ENCODE measurements at regions not wholly inside any gene's neighbourhood (a gene's known extent, or its start where the extent isn't known, plus 50 kb on each side); places are given as distances from the start of the nearest gene placed in this dataset.
"Not testable (repeated sequence)": the region's sequence is repeated elsewhere in the genome, so short reads cannot be mapped to it uniquely, and the experiment has no call there.

DNA sequence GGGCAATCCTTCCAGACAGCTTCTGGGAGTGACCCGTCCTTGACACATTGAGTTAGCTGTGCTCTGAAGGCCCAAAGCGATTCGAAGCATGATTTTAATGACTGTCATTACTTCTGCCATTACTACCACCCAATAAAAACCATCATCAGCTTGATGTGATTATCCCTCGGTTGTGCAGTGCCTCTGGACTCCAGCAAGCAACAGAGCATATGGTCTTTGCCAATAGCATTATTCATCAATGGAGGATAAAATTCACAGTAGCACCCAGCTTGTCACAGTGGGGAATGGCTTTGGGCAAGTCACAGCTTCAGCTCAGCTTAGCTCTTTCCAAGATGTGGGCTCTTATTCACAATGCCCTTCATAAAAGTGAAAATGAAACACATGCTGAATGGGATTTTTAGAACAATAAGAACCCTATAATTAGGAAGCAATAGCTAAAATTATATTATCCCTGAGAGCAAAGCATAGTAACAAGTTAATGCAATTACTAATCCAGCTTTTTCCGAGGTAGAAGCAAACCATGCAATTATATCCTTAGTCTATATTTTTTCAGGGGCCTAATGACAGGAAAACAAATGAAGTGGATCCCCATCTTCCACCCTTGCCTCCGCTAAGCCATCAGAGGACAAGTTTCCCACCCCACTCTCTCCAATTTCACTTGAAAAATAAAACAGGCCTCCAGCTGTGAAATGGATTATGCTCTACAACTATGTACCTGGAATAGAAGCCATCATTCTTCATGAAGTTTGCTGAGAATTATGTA lies 163.0 kb upstream of the EEA1 start:
- H3K36me3 Mint-ChIP-seq (ENCODE audit: low read depth) = no peaks in the 10 kb centered on the region
- H3K9me3 Mint-ChIP-seq = no peaks in the 10 kb centered on the region
- H3K27me3 Mint-ChIP-seq = no peaks in the 10 kb centered on the region
- H3K27ac Mint-ChIP-seq = no peak overlapping the region
- H3K4me3 Mint-ChIP-seq = no peak overlapping the region
- peaks cover 34% of the 10 kb centered on the region for H3K4me1 Mint-ChIP-seq (ENCODE audit: low read depth)

DNA sequence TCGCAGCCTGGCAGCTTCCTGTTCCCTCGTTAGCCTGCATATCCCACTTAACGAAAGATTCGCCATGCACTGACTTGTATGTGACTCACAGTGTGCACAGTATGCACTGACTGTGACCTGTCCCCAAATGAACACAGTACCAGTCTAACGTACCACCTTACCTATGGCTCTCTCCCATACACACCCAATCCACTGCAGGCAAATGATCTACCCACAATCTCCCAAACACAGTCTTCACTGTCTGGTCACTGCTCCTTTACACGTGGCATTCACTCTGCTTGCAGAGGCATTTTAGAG lies 163.5 kb upstream of the EEA1 start:
- Mint-ChIP-seq H3K27ac (no peak overlapping the region), H3K4me1 (ENCODE audit: low read depth) (peaks cover 34% of the 10 kb centered on the region), H3K9me3 (no peaks in the 10 kb centered on the region), H3K4me3 (no peak overlapping the region), H3K36me3 (ENCODE audit: low read depth) (no peaks in the 10 kb centered on the region), H3K27me3 (no peaks in the 10 kb centered on the region)

- Mint-ChIP-seq H3K27me3 (no peaks in the 10 kb centered on the region), H3K4me1 (ENCODE audit: low read depth) (peaks cover 36% of the 10 kb centered on the region), H3K4me3 (no peak overlapping the region), H3K36me3 (ENCODE audit: low read depth) (no peaks in the 10 kb centered on the region), H3K9me3 (no peaks in the 10 kb centered on the region), H3K27ac (no peak overlapping the region)
These were observed 164.1 kb upstream of the EEA1 start for GRCh38 chr12:93093243-93093642.

GRCh38 chr12:93094222-93094621 lies 165.1 kb upstream of the EEA1 start:
- not testable (repeated sequence) for H3K27me3 Mint-ChIP-seq; H3K9me3 Mint-ChIP-seq; H3K27ac Mint-ChIP-seq; H3K4me3 Mint-ChIP-seq; H3K36me3 Mint-ChIP-seq (ENCODE audit: low read depth)
- peaks cover 43% of the 10 kb centered on the region for H3K4me1 Mint-ChIP-seq (ENCODE audit: low read depth)

GRCh38 chr12:93094988-93095737 lies 166.1 kb upstream of the EEA1 start:
- H3K4me3 Mint-ChIP-seq = no peak overlapping the region
- no peaks in the 10 kb centered on the region for H3K9me3 Mint-ChIP-seq
- no peaks in the 10 kb centered on the region for H3K36me3 Mint-ChIP-seq (ENCODE audit: low read depth)
- H3K4me1 Mint-ChIP-seq (ENCODE audit: low read depth) = peaks cover 35% of the 10 kb centered on the region
- H3K27me3 Mint-ChIP-seq = no peaks in the 10 kb centered on the region
- H3K27ac Mint-ChIP-seq = no peak overlapping the region

DNA sequence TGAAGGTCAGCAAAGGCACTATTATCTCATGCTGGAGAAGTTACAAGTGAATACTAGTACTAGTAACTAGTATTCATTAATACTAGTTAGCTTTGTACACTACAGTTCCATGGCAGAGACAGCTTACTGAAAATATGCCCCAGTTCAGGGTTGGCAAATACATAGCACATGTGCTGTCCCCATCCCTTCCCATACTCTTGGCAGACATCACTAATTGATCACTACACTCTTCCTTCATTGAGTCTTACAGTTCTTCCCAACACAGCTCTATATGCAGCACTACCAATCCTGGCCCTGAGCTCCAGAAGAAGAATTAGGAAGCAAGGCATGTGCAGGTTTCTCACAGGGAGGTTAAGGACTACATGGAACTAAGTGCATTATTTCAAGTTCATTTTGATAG lies 168.3 kb upstream of the EEA1 start:
- no peaks in the 10 kb centered on the region for H3K36me3 Mint-ChIP-seq (ENCODE audit: low read depth)
- no peak overlapping the region for H3K4me3 Mint-ChIP-seq
- no peaks in the 10 kb centered on the region for H3K9me3 Mint-ChIP-seq
- H3K27ac Mint-ChIP-seq = no peak overlapping the region
- H3K27me3 Mint-ChIP-seq = no peaks in the 10 kb centered on the region
- H3K4me1 Mint-ChIP-seq (ENCODE audit: low read depth) = peaks cover 22% of the 10 kb centered on the region

DNA sequence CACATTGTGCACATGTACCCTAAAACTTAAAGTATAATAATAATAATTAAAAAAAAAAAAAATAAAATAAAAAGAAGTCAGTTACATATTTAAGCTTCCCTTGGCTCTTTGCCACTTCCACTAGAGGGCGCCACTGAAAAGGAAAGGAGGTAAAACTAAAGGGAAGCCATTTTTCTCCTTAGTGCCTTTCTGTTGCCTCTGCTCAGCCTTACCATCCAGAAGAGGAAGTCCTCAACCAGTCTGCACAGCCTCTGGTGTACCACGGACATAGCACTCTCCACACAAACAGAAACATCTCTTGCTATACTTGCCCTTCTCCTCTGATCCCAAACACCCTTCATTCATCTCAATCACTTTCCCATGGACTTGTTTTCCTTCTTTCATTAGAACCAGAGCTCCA lies 169.0 kb upstream of the EEA1 start:
- Mint-ChIP-seq H3K27ac (peak overlapping the region; percentile 34), H3K27me3 (no peaks in the 10 kb centered on the region), H3K9me3 (no peaks in the 10 kb centered on the region), H3K4me1 (ENCODE audit: low read depth) (peaks cover 18% of the 10 kb centered on the region), H3K4me3 (no peak overlapping the region), H3K36me3 (ENCODE audit: low read depth) (no peaks in the 10 kb centered on the region)

GRCh38 chr12:93099792-93100191 lies 170.7 kb upstream of the EEA1 start:
- H3K4me3 Mint-ChIP-seq = no peak overlapping the region
- H3K27me3 Mint-ChIP-seq = no peaks in the 10 kb centered on the region

DNA sequence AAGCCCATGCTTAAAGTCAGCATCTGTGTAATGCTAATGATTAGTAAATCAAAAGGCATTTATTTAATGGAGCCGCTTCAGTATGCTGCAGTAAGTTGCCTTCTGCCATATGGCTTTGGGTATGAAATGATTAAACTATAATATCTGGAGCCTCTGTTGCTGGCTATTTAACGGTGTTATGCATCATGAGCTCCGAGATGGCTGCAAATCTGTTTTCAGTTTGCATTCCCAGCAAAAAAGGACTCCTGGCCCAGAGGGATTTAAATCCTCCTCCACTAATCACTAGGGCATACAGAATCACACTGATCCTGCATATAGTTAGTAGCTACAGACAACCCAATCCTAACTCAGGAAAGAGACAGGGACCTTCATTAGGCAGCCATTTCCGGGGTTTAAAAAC lies 171.5 kb upstream of the EEA1 start:
- Mint-ChIP-seq H3K27ac (no peak overlapping the region), H3K27me3 (no peaks in the 10 kb centered on the region), H3K36me3 (ENCODE audit: low read depth) (no peaks in the 10 kb centered on the region), H3K9me3 (no peaks in the 10 kb centered on the region), H3K4me1 (ENCODE audit: low read depth) (peaks cover 10% of the 10 kb centered on the region), H3K4me3 (no peak overlapping the region)

More at GRCh38 chr12:93099792-93100191, 170.7 kb upstream of the EEA1 start:
- no peaks in the 10 kb centered on the region for H3K9me3 Mint-ChIP-seq
- H3K36me3 Mint-ChIP-seq (ENCODE audit: low read depth) = no peaks in the 10 kb centered on the region
- H3K27ac Mint-ChIP-seq = no peak overlapping the region
- peaks cover 17% of the 10 kb centered on the region for H3K4me1 Mint-ChIP-seq (ENCODE audit: low read depth)

DNA sequence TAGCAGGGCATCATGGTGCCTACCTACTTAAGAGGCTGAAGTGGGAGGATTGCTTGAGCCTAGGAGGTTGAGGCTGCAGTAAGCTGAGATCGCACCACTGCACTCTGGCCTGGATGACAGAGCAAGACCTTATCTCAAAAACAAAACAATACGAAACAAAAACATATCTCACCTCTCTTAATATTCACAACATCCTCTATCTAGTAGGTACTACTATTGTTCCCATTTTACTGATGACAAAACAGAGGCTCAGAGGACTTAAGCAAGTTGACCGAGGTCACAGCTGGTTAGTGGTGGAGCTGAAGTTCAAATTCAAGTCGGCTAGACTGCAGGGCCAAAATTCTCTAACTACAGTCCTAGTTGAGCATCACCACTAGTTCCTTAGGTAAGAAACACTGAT lies 172.3 kb upstream of the EEA1 start:
- H3K4me1 Mint-ChIP-seq (ENCODE audit: low read depth) = peaks cover 10% of the 10 kb centered on the region
- H3K4me3 Mint-ChIP-seq = no peak overlapping the region
- no peak overlapping the region for H3K27ac Mint-ChIP-seq
- no peaks in the 10 kb centered on the region for H3K36me3 Mint-ChIP-seq (ENCODE audit: low read depth)
- no peaks in the 10 kb centered on the region for H3K9me3 Mint-ChIP-seq
- H3K27me3 Mint-ChIP-seq = no peaks in the 10 kb centered on the region

DNA sequence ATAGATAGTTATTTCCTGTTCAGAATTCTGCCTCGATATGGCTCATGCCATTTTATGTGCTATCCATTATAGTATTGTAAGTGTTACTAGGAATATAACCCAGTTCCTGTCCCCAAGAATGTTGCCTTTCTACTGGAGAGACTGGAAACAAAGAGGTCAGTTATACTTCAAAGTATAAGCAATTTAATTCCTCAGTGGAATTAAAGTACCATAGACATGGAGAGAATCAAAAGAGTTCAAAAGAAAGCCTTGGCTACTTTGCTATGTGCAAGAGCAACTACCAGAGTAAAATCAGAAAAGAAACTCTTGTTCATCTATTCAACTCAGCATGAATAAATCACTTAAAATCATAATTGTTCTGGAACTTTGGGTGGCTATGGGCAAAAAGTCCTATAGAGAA lies 173.2 kb upstream of the EEA1 start:
- no peaks in the 10 kb centered on the region for H3K27me3 Mint-ChIP-seq
- H3K4me1 Mint-ChIP-seq (ENCODE audit: low read depth) = peaks cover 18% of the 10 kb centered on the region
- no peak overlapping the region for H3K27ac Mint-ChIP-seq
- no peaks in the 10 kb centered on the region for H3K9me3 Mint-ChIP-seq
- H3K4me3 Mint-ChIP-seq = no peak overlapping the region
- H3K36me3 Mint-ChIP-seq (ENCODE audit: low read depth) = no peaks in the 10 kb centered on the region

DNA sequence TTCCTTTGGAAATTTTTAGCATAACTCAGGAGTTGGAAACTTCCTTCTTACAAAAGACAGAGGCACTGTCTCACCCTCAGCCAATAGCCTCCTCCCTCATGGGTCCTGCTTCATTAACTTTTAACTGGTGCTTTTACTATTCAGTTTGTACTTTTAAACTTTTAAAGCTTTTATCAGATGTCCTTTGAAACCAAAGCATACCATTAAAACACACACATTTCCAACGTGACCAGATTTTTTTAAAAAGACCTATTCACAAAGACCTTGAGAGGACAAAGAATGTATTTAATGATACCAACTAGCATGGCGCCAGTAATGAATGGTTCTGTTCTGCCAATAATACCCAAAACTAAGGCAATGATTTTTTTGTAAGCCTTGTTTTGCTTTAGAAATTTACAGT lies 173.6 kb upstream of the EEA1 start:
- no peak overlapping the region for H3K27ac Mint-ChIP-seq
- H3K4me3 Mint-ChIP-seq = no peak overlapping the region
- peaks cover under 1% of the 10 kb centered on the region for H3K27me3 Mint-ChIP-seq
- no peaks in the 10 kb centered on the region for H3K9me3 Mint-ChIP-seq
- H3K36me3 Mint-ChIP-seq (ENCODE audit: low read depth) = no peaks in the 10 kb centered on the region
- peaks cover 22% of the 10 kb centered on the region for H3K4me1 Mint-ChIP-seq (ENCODE audit: low read depth)

- H3K27me3 Mint-ChIP-seq = peaks cover 3% of the 10 kb centered on the region
- H3K4me3 Mint-ChIP-seq = no peak overlapping the region
- H3K9me3 Mint-ChIP-seq = no peaks in the 10 kb centered on the region
- no peaks in the 10 kb centered on the region for H3K36me3 Mint-ChIP-seq (ENCODE audit: low read depth)
- H3K4me1 Mint-ChIP-seq (ENCODE audit: low read depth) = peaks cover 23% of the 10 kb centered on the region
- H3K27ac Mint-ChIP-seq = no peak overlapping the region
These were observed 174.1 kb upstream of the EEA1 start for GRCh38 chr12:93103154-93103553.

DNA sequence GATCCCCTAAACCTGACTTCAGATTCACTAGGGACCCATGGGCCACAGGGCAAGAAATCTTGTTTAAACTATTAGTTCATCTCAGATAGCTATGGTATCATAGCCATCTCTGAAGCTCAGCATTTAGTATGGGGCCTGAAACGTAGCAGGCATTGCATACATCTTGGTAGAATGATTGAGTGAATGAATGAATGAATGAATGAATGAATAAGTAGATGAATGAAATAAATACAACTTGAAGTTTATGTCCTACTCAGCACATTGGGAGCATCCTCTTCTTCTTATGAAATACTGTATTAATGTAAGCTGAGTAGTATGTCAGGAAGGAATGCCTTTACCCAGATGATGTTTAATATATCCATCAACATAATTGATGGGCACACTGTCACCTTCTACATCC lies 175.4 kb upstream of the EEA1 start:
- Mint-ChIP-seq H3K27me3 (peaks cover 3% of the 10 kb centered on the region), H3K4me1 (ENCODE audit: low read depth) (peaks cover 23% of the 10 kb centered on the region)

GRCh38 chr12:93106910-93107309 lies 177.8 kb upstream of the EEA1 start:
- Mint-ChIP-seq H3K36me3 (ENCODE audit: low read depth) (no peaks in the 10 kb centered on the region), H3K27ac (peak overlapping the region; percentile 15), H3K27me3 (peaks cover 3% of the 10 kb centered on the region), H3K4me3 (no peak overlapping the region), H3K4me1 (ENCODE audit: low read depth) (peaks cover 30% of the 10 kb centered on the region), H3K9me3 (no peaks in the 10 kb centered on the region)

More for the DNA sequence above, 175.4 kb upstream of the EEA1 start:
- Mint-ChIP-seq H3K9me3 (no peaks in the 10 kb centered on the region), H3K4me3 (no peak overlapping the region), H3K36me3 (ENCODE audit: low read depth) (no peaks in the 10 kb centered on the region), H3K27ac (no peak overlapping the region)

All from stimulated activated naive CD8-positive, alpha-beta T cell treated with anti-CD3 and anti-CD28 coated beads, Interleukin-15, Interleukin-2, amounts not matched to agents 100 ng/mL and 50 ng/mL, for 24 hours (primary cell).